BE2C (cell line): ENCODE measurements at regions not wholly inside any gene's neighbourhood (a gene's known extent, or its start where the extent isn't known, plus 50 kb on each side); places are given as distances from the start of the nearest gene placed in this dataset.

Experiments used
- DNase-seq: peaks from one replicate; pipeline ENCODE4 v3.0.0-alpha.2; 2020
- H3K27me3 ChIP-seq: fragments of 250-450 bp; sonication (Bioruptor Pico); 2 replicates; pipeline ENCODE4 v1.5.1; 2020; ENCODE audit warnings: mild to moderate bottlenecking
- H3K36me3 ChIP-seq: fragments of 250-450 bp; sonication (Bioruptor Pico); 2 replicates; pipeline ENCODE4 v1.5.1; 2020; ENCODE audit warnings: mild to moderate bottlenecking
- H3K4me1 ChIP-seq: fragments of 250-450 bp; sonication (Bioruptor Pico); 2 replicates; pipeline ENCODE4 v1.5.1; 2020
- H3K4me3 ChIP-seq: 2 replicates; pipeline ENCODE4 v1.5.1; 2011; ENCODE audit warnings: low read depth, low read length
- H3K9me3 ChIP-seq: fragments of 250-450 bp; sonication (Bioruptor Pico); 2 replicates; pipeline ENCODE4 v1.5.1; 2020
- TF ChIP-seq, protein P1 (sequence below): IDR thresholded peaks from 2 replicates; pipeline ENCODE4 v1.5.1; 2012; ENCODE audit warnings: mild to moderate bottlenecking, low read depth, low read length

- no peak for DNase-seq
- Histone ChIP-seq H3K27me3 (no peaks in the 10 kb centered on the region), H3K36me3 (no peaks in the 10 kb centered on the region), H3K4me3 (no peak overlapping the region), H3K4me1 (no peaks in the 10 kb centered on the region; the same call in 1 of the 2 replicates), H3K9me3 (no peaks in the 10 kb centered on the region)
- TF ChIP-seq, protein P1, sequence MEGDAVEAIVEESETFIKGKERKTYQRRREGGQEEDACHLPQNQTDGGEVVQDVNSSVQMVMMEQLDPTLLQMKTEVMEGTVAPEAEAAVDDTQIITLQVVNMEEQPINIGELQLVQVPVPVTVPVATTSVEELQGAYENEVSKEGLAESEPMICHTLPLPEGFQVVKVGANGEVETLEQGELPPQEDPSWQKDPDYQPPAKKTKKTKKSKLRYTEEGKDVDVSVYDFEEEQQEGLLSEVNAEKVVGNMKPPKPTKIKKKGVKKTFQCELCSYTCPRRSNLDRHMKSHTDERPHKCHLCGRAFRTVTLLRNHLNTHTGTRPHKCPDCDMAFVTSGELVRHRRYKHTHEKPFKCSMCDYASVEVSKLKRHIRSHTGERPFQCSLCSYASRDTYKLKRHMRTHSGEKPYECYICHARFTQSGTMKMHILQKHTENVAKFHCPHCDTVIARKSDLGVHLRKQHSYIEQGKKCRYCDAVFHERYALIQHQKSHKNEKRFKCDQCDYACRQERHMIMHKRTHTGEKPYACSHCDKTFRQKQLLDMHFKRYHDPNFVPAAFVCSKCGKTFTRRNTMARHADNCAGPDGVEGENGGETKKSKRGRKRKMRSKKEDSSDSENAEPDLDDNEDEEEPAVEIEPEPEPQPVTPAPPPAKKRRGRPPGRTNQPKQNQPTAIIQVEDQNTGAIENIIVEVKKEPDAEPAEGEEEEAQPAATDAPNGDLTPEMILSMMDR: no peak
Measured at GRCh38 chr5:105508519-105508918, 1945.9 kb upstream of the NUDT12 start.

DNA sequence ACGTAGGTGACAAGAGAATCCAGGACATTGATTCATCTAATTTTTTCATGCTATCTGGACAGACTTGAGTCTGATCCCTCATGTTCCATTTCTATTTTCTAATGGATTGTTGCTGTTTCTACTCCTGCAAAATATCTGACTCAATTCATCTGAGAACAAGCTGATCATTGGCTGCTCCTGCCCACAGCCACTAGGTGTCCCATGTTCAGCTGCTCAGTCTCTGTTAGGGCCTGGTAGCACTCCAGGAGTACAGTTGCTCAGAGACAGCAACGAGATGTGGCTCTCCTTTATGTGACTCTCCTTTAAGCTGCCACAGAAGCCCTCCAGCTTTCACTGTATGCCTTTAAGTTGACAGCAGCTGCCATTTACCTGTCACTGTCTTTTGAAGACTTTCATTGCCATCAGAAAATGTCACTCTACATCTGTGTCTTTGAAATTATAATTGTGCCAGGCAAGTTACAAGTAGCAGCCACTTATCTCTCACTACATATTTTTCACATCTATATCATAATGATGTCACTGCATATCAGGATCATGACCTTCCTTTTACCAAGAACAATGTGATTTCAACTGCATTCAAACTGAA, 1944.2 kb upstream of the NUDT12 start:
- H3K4me1 ChIP-seq: no peaks in the 10 kb centered on the region; the same call in 1 of the 2 replicates
- no peaks in the 10 kb centered on the region for H3K9me3 ChIP-seq
- H3K4me3 ChIP-seq: no peak overlapping the region
- TF ChIP-seq, protein P1: peak; percentile 85
- peak; percentile 54 for DNase-seq
- H3K36me3 ChIP-seq: no peaks in the 10 kb centered on the region
- no peaks in the 10 kb centered on the region for H3K27me3 ChIP-seq

DNA sequence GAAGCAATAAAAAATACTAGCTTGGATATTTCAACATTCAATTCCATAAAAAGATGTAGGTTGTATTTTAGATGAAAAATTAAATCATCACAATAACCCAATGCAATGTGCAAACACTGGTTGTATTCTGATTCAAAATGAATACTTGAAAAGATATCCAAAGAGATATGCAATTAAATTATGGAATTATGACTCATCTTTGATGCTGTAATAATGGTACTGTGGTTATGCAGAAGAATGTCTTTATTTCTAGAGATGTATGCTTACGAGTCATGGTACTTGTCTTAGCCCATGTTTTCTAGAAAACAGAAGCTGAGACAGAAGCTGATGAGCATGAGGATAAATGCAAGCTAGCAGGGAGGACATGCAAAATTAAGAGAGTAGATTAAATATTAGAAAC, 1941.4 kb upstream of the NUDT12 start:
- Histone ChIP-seq H3K9me3 (no peaks in the 10 kb centered on the region), H3K36me3 (no peaks in the 10 kb centered on the region), H3K4me1 (no peaks in the 10 kb centered on the region; the same call in 1 of the 2 replicates), H3K27me3 (no peaks in the 10 kb centered on the region), H3K4me3 (no peak overlapping the region)
- no peak for DNase-seq
- TF ChIP-seq, protein P1: no peak

GRCh38 chr5:105501315-105501714, 1938.7 kb upstream of the NUDT12 start:
- TF ChIP-seq, protein P1: no peak
- Histone ChIP-seq H3K9me3 (no peaks in the 10 kb centered on the region), H3K36me3 (no peaks in the 10 kb centered on the region), H3K4me3 (no peak overlapping the region), H3K4me1 (no peaks in the 10 kb centered on the region; the same call in 1 of the 2 replicates), H3K27me3 (no peaks in the 10 kb centered on the region)
- no peak for DNase-seq

- H3K4me1 ChIP-seq: no peaks in the 10 kb centered on the region
- TF ChIP-seq, protein P1: no peak
- H3K9me3 ChIP-seq: no peaks in the 10 kb centered on the region
- no peak overlapping the region for H3K4me3 ChIP-seq
- H3K36me3 ChIP-seq: no peaks in the 10 kb centered on the region
- DNase-seq: peak; percentile 37
- no peaks in the 10 kb centered on the region for H3K27me3 ChIP-seq
Measured at GRCh38 chr5:105475401-105475800, 1912.8 kb upstream of the NUDT12 start.

- Histone ChIP-seq H3K4me1 (no peaks in the 10 kb centered on the region), H3K9me3 (no peaks in the 10 kb centered on the region; the same call in 1 of the 2 replicates)
- TF ChIP-seq, protein P1: no peak
Measured at GRCh38 chr5:105462377-105462776, 1899.8 kb upstream of the NUDT12 start.

More at GRCh38 chr5:105462377-105462776, 1899.8 kb upstream of the NUDT12 start:
- no peaks in the 10 kb centered on the region for H3K27me3 ChIP-seq
- DNase-seq: no peak
- no peak overlapping the region for H3K4me3 ChIP-seq
- H3K36me3 ChIP-seq: no peaks in the 10 kb centered on the region
